SJCRH30 (cell line): ENCODE measurements at regions not wholly inside any gene's neighbourhood (a gene's known extent, or its start where the extent isn't known, plus 50 kb on each side); places are given as distances from the start of the nearest gene placed in this dataset.

ENCODE experiments used
- DNase-seq, 2 experiments: peaks; one replicate each; pipeline ENCODE4 v3.0.0-alpha.2; 2015 to 2020
- H3K27ac ChIP-seq: fragments of 250-450 bp; sonication (Bioruptor Pico); 2 replicates; pipeline ENCODE4 v1.5.1; 2020; ENCODE audit warnings: mild to moderate bottlenecking, moderate library complexity
- H3K27me3 ChIP-seq: fragments of 250-450 bp; sonication (Bioruptor Pico); 2 replicates; pipeline ENCODE4 v1.5.1; 2020; ENCODE audit warnings: mild to moderate bottlenecking, moderate library complexity
- H3K36me3 ChIP-seq: fragments of 250-450 bp; sonication (Bioruptor Pico); 2 replicates; pipeline ENCODE4 v1.5.1; 2020; ENCODE audit warnings: mild to moderate bottlenecking, moderate library complexity
- H3K4me1 ChIP-seq: fragments of 250-450 bp; sonication (Bioruptor Pico); 2 replicates; pipeline ENCODE4 v1.5.1; 2020; ENCODE audit warnings: mild to moderate bottlenecking, moderate library complexity
- H3K4me3 ChIP-seq: fragments of 250-450 bp; sonication (Bioruptor Pico); 2 replicates; pipeline ENCODE4 v1.5.1; 2020; ENCODE audit warnings: mild to moderate bottlenecking, moderate library complexity
- H3K9me3 ChIP-seq: fragments of 250-450 bp; sonication (Bioruptor Pico); replicated peaks from 2 replicates; pipeline ENCODE4 v1.5.1; 2020; ENCODE audit warnings: mild to moderate bottlenecking, moderate library complexity

- Histone ChIP-seq H3K4me1 (peaks cover 14% of the 10 kb centered on the region), H3K36me3 (no peaks in the 10 kb centered on the region), H3K27ac (no peak overlapping the region), H3K27me3 (no peaks in the 10 kb centered on the region; the same call in 1 of the 2 replicates), H3K9me3 (no peaks in the 10 kb centered on the region), H3K4me3 (no peak overlapping the region)
- no peak for DNase-seq
Observed at GRCh38 chr2:237161189-237161588, 75.5 kb downstream of the COPS8 start.

GRCh38 chr2:237162959-237163358, 77.3 kb downstream of the COPS8 start:
- H3K27me3 ChIP-seq: no peaks in the 10 kb centered on the region; the same call in 1 of the 2 replicates
- H3K9me3 ChIP-seq: no peaks in the 10 kb centered on the region
- H3K36me3 ChIP-seq: no peaks in the 10 kb centered on the region
- H3K4me1 ChIP-seq: peaks cover 14% of the 10 kb centered on the region
- DNase-seq: no peak
- H3K4me3 ChIP-seq: no peak overlapping the region
- H3K27ac ChIP-seq: no peak overlapping the region

GRCh38 chr2:237164474-237165042, 78.9 kb downstream of the COPS8 start:
- Histone ChIP-seq H3K9me3 (no peaks in the 10 kb centered on the region), H3K27ac (no peak overlapping the region), H3K4me1 (peaks cover 14% of the 10 kb centered on the region), H3K27me3 (no peaks in the 10 kb centered on the region; the same call in 1 of the 2 replicates), H3K36me3 (no peaks in the 10 kb centered on the region), H3K4me3 (no peak overlapping the region)
- peak; percentile 29 to 74 for DNase-seq

GRCh38 chr2:237165405-237166276, 80.0 kb downstream of the COPS8 start:
- Histone ChIP-seq H3K4me3 (no peak overlapping the region), H3K4me1 (peaks cover 14% of the 10 kb centered on the region)
- DNase-seq: peak; percentile 28 to 63

GRCh38 chr2:237167038-237167437, 81.3 kb downstream of the COPS8 start:
- H3K27me3 ChIP-seq: no peaks in the 10 kb centered on the region; the same call in 1 of the 2 replicates
- H3K9me3 ChIP-seq: no peaks in the 10 kb centered on the region
- no peaks in the 10 kb centered on the region for H3K36me3 ChIP-seq
- H3K4me3 ChIP-seq: no peak overlapping the region
- no peak for DNase-seq
- H3K4me1 ChIP-seq: peaks cover 18% of the 10 kb centered on the region
- H3K27ac ChIP-seq: no peak overlapping the region

More at GRCh38 chr2:237165405-237166276, 80.0 kb downstream of the COPS8 start:
- Histone ChIP-seq H3K27ac (no peak overlapping the region), H3K36me3 (no peaks in the 10 kb centered on the region), H3K9me3 (no peaks in the 10 kb centered on the region), H3K27me3 (no peaks in the 10 kb centered on the region; the same call in 1 of the 2 replicates)

- Histone ChIP-seq H3K27ac (no peak overlapping the region), H3K9me3 (no peaks in the 10 kb centered on the region)
- DNase-seq: no peak
Observed at GRCh38 chr2:237167934-237168333, 82.2 kb downstream of the COPS8 start.

GRCh38 chr2:237170020-237170419, 84.3 kb downstream of the COPS8 start:
- Histone ChIP-seq H3K36me3 (no peaks in the 10 kb centered on the region), H3K27ac (no peak overlapping the region), H3K9me3 (peaks cover 5% of the 10 kb centered on the region), H3K4me1 (peaks cover 10% of the 10 kb centered on the region; the same call in 1 of the 2 replicates), H3K4me3 (no peak overlapping the region), H3K27me3 (no peaks in the 10 kb centered on the region)
- DNase-seq: no peak

More at GRCh38 chr2:237167934-237168333, 82.2 kb downstream of the COPS8 start:
- Histone ChIP-seq H3K4me1 (peaks cover 18% of the 10 kb centered on the region), H3K27me3 (no peaks in the 10 kb centered on the region; the same call in 1 of the 2 replicates), H3K4me3 (no peak overlapping the region), H3K36me3 (no peaks in the 10 kb centered on the region)

GRCh38 chr2:237171396-237171795, 85.7 kb downstream of the COPS8 start:
- no peaks in the 10 kb centered on the region for H3K36me3 ChIP-seq
- peaks cover 4% of the 10 kb centered on the region; the same call in 1 of the 2 replicates for H3K4me1 ChIP-seq
- H3K4me3 ChIP-seq: no peak overlapping the region
- peaks cover 5% of the 10 kb centered on the region for H3K9me3 ChIP-seq
- no peak overlapping the region for H3K27ac ChIP-seq
- DNase-seq: no peak
- H3K27me3 ChIP-seq: 0 out of 2 replicates have a peak, but pooled peaks cover 3% of the 10 kb centered on the region

GRCh38 chr2:237171881-237172280, 86.2 kb downstream of the COPS8 start:
- H3K36me3 ChIP-seq: no peaks in the 10 kb centered on the region
- no peak overlapping the region for H3K27ac ChIP-seq
- H3K27me3 ChIP-seq: 0 out of 2 replicates have a peak, but pooled peaks cover 3% of the 10 kb centered on the region
- peaks cover 5% of the 10 kb centered on the region for H3K9me3 ChIP-seq
- no peak overlapping the region for H3K4me3 ChIP-seq
- no peak for DNase-seq
- H3K4me1 ChIP-seq: peaks cover 4% of the 10 kb centered on the region; the same call in 1 of the 2 replicates

- DNase-seq: no peak
- Histone ChIP-seq H3K4me1 (peaks cover 29% of the 10 kb centered on the region), H3K4me3 (no peak overlapping the region), H3K27ac (no peak overlapping the region), H3K9me3 (peaks cover 5% of the 10 kb centered on the region), H3K36me3 (no peaks in the 10 kb centered on the region), H3K27me3 (0 out of 2 replicates have a peak, but pooled peaks cover 3% of the 10 kb centered on the region)
Observed at GRCh38 chr2:237177052-237177451, 91.4 kb downstream of the COPS8 start.

GRCh38 chr2:237177986-237178385, 92.3 kb downstream of the COPS8 start:
- DNase-seq: no peak
- Histone ChIP-seq H3K4me1 (peaks cover 29% of the 10 kb centered on the region), H3K36me3 (no peaks in the 10 kb centered on the region), H3K4me3 (no peak overlapping the region), H3K27ac (peak overlapping the region; percentile 40), H3K9me3 (peaks cover 5% of the 10 kb centered on the region), H3K27me3 (0 out of 2 replicates have a peak, but pooled peaks cover 3% of the 10 kb centered on the region)

- peak overlapping the region; percentile 40 for H3K27ac ChIP-seq
Observed at GRCh38 chr2:237178396-237178795, 92.7 kb downstream of the COPS8 start.

GRCh38 chr2:237179161-237179560, 93.5 kb downstream of the COPS8 start:
- peaks cover 29% of the 10 kb centered on the region for H3K4me1 ChIP-seq
- H3K36me3 ChIP-seq: no peaks in the 10 kb centered on the region
- H3K27me3 ChIP-seq: 0 out of 2 replicates have a peak, but pooled peaks cover 3% of the 10 kb centered on the region
- no peak overlapping the region for H3K4me3 ChIP-seq
- peak overlapping the region; percentile 11; the same call in 1 of the 2 replicates for H3K27ac ChIP-seq
- no peaks in the 10 kb centered on the region for H3K9me3 ChIP-seq
- no peak for DNase-seq

More at GRCh38 chr2:237178396-237178795, 92.7 kb downstream of the COPS8 start:
- peak; percentile 79 to 84 for DNase-seq
- Histone ChIP-seq H3K4me3 (no peak overlapping the region), H3K9me3 (peaks cover 5% of the 10 kb centered on the region), H3K27me3 (0 out of 2 replicates have a peak, but pooled peaks cover 3% of the 10 kb centered on the region), H3K36me3 (no peaks in the 10 kb centered on the region), H3K4me1 (peaks cover 29% of the 10 kb centered on the region)

GRCh38 chr2:237180187-237180586, 94.5 kb downstream of the COPS8 start:
- H3K36me3 ChIP-seq: no peaks in the 10 kb centered on the region
- peaks cover 29% of the 10 kb centered on the region for H3K4me1 ChIP-seq
- no peaks in the 10 kb centered on the region for H3K9me3 ChIP-seq
- no peak overlapping the region for H3K4me3 ChIP-seq
- H3K27ac ChIP-seq: no peak overlapping the region
- no peak for DNase-seq
- peaks cover 3% of the 10 kb centered on the region; the same call in 1 of the 2 replicates for H3K27me3 ChIP-seq

GRCh38 chr2:237180987-237181386, 95.3 kb downstream of the COPS8 start:
- Histone ChIP-seq H3K27me3 (peaks cover 3% of the 10 kb centered on the region; the same call in 1 of the 2 replicates), H3K36me3 (no peaks in the 10 kb centered on the region), H3K27ac (no peak overlapping the region), H3K4me3 (no peak overlapping the region), H3K9me3 (no peaks in the 10 kb centered on the region), H3K4me1 (peaks cover 29% of the 10 kb centered on the region)
- DNase-seq: no peak
